ENCODE measurements at regions not wholly inside any gene's neighbourhood (a gene's known extent, or its start where the extent isn't known, plus 50 kb on each side); places are given as distances from the start of the nearest gene placed in this dataset.

GRCh38 chr16:85525420-85526184 lies 87.5 kb upstream of the GSE1 start:
- DNase-seq (ENCODE audit: insufficient read length, low spot score) (no peak), FAIRE-seq (no peak)
- TF ChIP-seq PAX5 (IDR thresholded peaks at IDR 0.05; ENCODE audit: insufficient read depth, low read length, severe bottlenecking) (no peak), POU2F2 (IDR thresholded peaks at IDR 0.05; ENCODE audit: low read depth, low read length) (no peak), POLR2AphosphoS5 (IDR thresholded peaks at IDR 0.05; ENCODE audit: low read depth, low read length) (no peak), POLR2A (IDR thresholded peaks at IDR 0.05; ENCODE audit: low read depth, low read length) (no peak), TAF1 (IDR thresholded peaks at IDR 0.05; ENCODE audit: low read depth, low read length) (no peak), SPI1 (IDR thresholded peaks at IDR 0.05; ENCODE audit: low read depth, low read length) (no peak)

GRCh38 chr16:85526185-85526974 lies 86.7 kb upstream of the GSE1 start:
- TF ChIP-seq TAF1 (IDR thresholded peaks at IDR 0.05; ENCODE audit: low read depth, low read length) (no peak), POU2F2 (IDR thresholded peaks at IDR 0.05; ENCODE audit: low read depth, low read length) (no peak), POLR2AphosphoS5 (IDR thresholded peaks at IDR 0.05; ENCODE audit: low read depth, low read length) (no peak), PAX5 (IDR thresholded peaks at IDR 0.05; ENCODE audit: insufficient read depth, low read length, severe bottlenecking) (no peak), POLR2A (IDR thresholded peaks at IDR 0.05; ENCODE audit: low read depth, low read length) (no peak), SPI1 (IDR thresholded peaks at IDR 0.05; ENCODE audit: low read depth, low read length) (no peak)
- DNase-seq (ENCODE audit: insufficient read length, low spot score) (no peak), FAIRE-seq (no peak)

- FAIRE-seq (no peak), DNase-seq (ENCODE audit: insufficient read length, low spot score) (no peak)
- TF ChIP-seq TAF1 (IDR thresholded peaks at IDR 0.05; ENCODE audit: low read depth, low read length) (no peak), PAX5 (IDR thresholded peaks at IDR 0.05; ENCODE audit: insufficient read depth, low read length, severe bottlenecking) (no peak), SPI1 (IDR thresholded peaks at IDR 0.05; ENCODE audit: low read depth, low read length) (no peak), POLR2AphosphoS5 (IDR thresholded peaks at IDR 0.05; ENCODE audit: low read depth, low read length) (no peak), POU2F2 (IDR thresholded peaks at IDR 0.05; ENCODE audit: low read depth, low read length) (no peak), POLR2A (IDR thresholded peaks at IDR 0.05; ENCODE audit: low read depth, low read length) (no peak)
Measured at GRCh38 chr16:85527042-85527766, 85.9 kb upstream of the GSE1 start.

- no peak for DNase-seq (ENCODE audit: insufficient read length, low spot score)
- no peak for FAIRE-seq
- no peak for TF ChIP-seq TAF1 (IDR thresholded peaks at IDR 0.05; ENCODE audit: low read depth, low read length)
- TF ChIP-seq POLR2A (IDR thresholded peaks at IDR 0.05; ENCODE audit: low read depth, low read length) = no peak
- TF ChIP-seq POU2F2 (IDR thresholded peaks at IDR 0.05; ENCODE audit: low read depth, low read length) = no peak
- TF ChIP-seq PAX5 (IDR thresholded peaks at IDR 0.05; ENCODE audit: insufficient read depth, low read length, severe bottlenecking) = no peak
- no peak for TF ChIP-seq SPI1 (IDR thresholded peaks at IDR 0.05; ENCODE audit: low read depth, low read length)
- TF ChIP-seq POLR2AphosphoS5 (IDR thresholded peaks at IDR 0.05; ENCODE audit: low read depth, low read length) = no peak
Measured at GRCh38 chr16:85527767-85528297, 85.3 kb upstream of the GSE1 start.

GRCh38 chr16:85528528-85529387 lies 84.4 kb upstream of the GSE1 start:
- FAIRE-seq (no peak), DNase-seq (ENCODE audit: insufficient read length, low spot score) (no peak)
- TF ChIP-seq POLR2A (IDR thresholded peaks at IDR 0.05; ENCODE audit: low read depth, low read length) (no peak), SPI1 (IDR thresholded peaks at IDR 0.05; ENCODE audit: low read depth, low read length) (no peak), PAX5 (IDR thresholded peaks at IDR 0.05; ENCODE audit: insufficient read depth, low read length, severe bottlenecking) (no peak), POU2F2 (IDR thresholded peaks at IDR 0.05; ENCODE audit: low read depth, low read length) (no peak), TAF1 (IDR thresholded peaks at IDR 0.05; ENCODE audit: low read depth, low read length) (no peak), POLR2AphosphoS5 (IDR thresholded peaks at IDR 0.05; ENCODE audit: low read depth, low read length) (no peak)

- FAIRE-seq (no peak), DNase-seq (ENCODE audit: insufficient read length, low spot score) (no peak)
- no peak for TF ChIP-seq TAF1 (IDR thresholded peaks at IDR 0.05; ENCODE audit: low read depth, low read length)
- TF ChIP-seq PAX5 (IDR thresholded peaks at IDR 0.05; ENCODE audit: insufficient read depth, low read length, severe bottlenecking) = no peak
- TF ChIP-seq POLR2AphosphoS5 (IDR thresholded peaks at IDR 0.05; ENCODE audit: low read depth, low read length) = no peak
- no peak for TF ChIP-seq POLR2A (IDR thresholded peaks at IDR 0.05; ENCODE audit: low read depth, low read length)
- TF ChIP-seq POU2F2 (IDR thresholded peaks at IDR 0.05; ENCODE audit: low read depth, low read length) = no peak
- no peak for TF ChIP-seq SPI1 (IDR thresholded peaks at IDR 0.05; ENCODE audit: low read depth, low read length)
Measured at GRCh38 chr16:85529489-85530369, 83.4 kb upstream of the GSE1 start.

GRCh38 chr16:85530370-85530739 lies 82.8 kb upstream of the GSE1 start:
- no peak for FAIRE-seq

More at GRCh38 chr16:85530370-85530739, 82.8 kb upstream of the GSE1 start:
- no peak for TF ChIP-seq TAF1 (IDR thresholded peaks at IDR 0.05; ENCODE audit: low read depth, low read length)
- no peak for TF ChIP-seq POLR2A (IDR thresholded peaks at IDR 0.05; ENCODE audit: low read depth, low read length)
- TF ChIP-seq PAX5 (IDR thresholded peaks at IDR 0.05; ENCODE audit: insufficient read depth, low read length, severe bottlenecking) = no peak
- TF ChIP-seq POLR2AphosphoS5 (IDR thresholded peaks at IDR 0.05; ENCODE audit: low read depth, low read length) = no peak
- TF ChIP-seq POU2F2 (IDR thresholded peaks at IDR 0.05; ENCODE audit: low read depth, low read length) = no peak
- TF ChIP-seq SPI1 (IDR thresholded peaks at IDR 0.05; ENCODE audit: low read depth, low read length) = no peak
- no peak for DNase-seq (ENCODE audit: insufficient read length, low spot score)

Measured in GM12891 (cell line).